AG04449 (cell line): ENCODE measurements at regions not wholly inside any gene's neighbourhood (a gene's known extent, or its start where the extent isn't known, plus 50 kb on each side); places are given as distances from the start of the nearest gene placed in this dataset.

ENCODE experiments used
- CTCF ChIA-PET: fragments of 350-600 bp; formaldehyde crosslinking; extraction: SDS; loops from one replicate; lab custom pipeline; 2021; ENCODE audit warnings: antibody characterized with exemption; lab: Yijun Ruan, JAX
- POLR2A ChIA-PET: fragments of 400-600, 350-600 bp; formaldehyde crosslinking; extraction: SDS; loops from one replicate; lab custom pipeline; 2020; ENCODE audit warnings: antibody characterized with exemption, inconsistent platforms; lab: Yijun Ruan, JAX
- DNase-seq: peaks from one replicate; pipeline ENCODE4 v3.0.0-alpha.2; 2010; ENCODE audit warnings: low read depth, low spot score
- H3K4me3 ChIP-seq: 2 replicates; pipeline ENCODE4 v1.5.1; 2011; ENCODE audit warnings: low read depth, mild to moderate bottlenecking, control low read depth, low read length
- TF ChIP-seq, protein P1 (sequence below): IDR thresholded peaks from one replicate; pipeline ENCODE4 v1.5.1; 2011; ENCODE audit warnings: mild to moderate bottlenecking, moderate library complexity, low read length, control low read depth, inconsistent platforms; ENCODE audit not compliant: insufficient read depth; ENCODE audit errors: missing control alignments

DNA sequence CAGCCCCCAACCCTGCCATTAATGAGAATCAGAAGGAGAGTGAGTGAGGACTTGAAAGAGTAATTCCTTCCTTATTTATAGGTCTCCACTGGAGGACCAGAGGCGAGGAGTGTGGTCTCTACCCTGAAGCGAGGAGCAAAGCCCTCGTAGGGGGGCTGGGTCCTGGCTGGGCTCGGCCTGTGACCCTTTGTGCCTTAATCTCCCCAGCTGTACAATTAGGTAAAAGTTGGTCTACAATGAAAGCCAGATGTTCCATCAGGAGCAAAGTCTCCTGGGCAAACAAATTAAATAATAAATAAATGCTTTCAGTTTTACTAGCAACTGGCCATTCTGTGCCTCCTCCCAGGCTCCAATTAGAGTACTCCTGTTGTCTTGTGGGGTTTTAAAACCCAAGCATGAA, 523.5 kb upstream of the SALL1 start:
- H3K4me3 ChIP-seq, result no peak overlapping the region
- TF ChIP-seq, protein P1, sequence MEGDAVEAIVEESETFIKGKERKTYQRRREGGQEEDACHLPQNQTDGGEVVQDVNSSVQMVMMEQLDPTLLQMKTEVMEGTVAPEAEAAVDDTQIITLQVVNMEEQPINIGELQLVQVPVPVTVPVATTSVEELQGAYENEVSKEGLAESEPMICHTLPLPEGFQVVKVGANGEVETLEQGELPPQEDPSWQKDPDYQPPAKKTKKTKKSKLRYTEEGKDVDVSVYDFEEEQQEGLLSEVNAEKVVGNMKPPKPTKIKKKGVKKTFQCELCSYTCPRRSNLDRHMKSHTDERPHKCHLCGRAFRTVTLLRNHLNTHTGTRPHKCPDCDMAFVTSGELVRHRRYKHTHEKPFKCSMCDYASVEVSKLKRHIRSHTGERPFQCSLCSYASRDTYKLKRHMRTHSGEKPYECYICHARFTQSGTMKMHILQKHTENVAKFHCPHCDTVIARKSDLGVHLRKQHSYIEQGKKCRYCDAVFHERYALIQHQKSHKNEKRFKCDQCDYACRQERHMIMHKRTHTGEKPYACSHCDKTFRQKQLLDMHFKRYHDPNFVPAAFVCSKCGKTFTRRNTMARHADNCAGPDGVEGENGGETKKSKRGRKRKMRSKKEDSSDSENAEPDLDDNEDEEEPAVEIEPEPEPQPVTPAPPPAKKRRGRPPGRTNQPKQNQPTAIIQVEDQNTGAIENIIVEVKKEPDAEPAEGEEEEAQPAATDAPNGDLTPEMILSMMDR, result no peak
- no peak for DNase-seq
- POLR2A ChIA-PET, result no interaction called here
- CTCF ChIA-PET, result no interaction called here

DNA sequence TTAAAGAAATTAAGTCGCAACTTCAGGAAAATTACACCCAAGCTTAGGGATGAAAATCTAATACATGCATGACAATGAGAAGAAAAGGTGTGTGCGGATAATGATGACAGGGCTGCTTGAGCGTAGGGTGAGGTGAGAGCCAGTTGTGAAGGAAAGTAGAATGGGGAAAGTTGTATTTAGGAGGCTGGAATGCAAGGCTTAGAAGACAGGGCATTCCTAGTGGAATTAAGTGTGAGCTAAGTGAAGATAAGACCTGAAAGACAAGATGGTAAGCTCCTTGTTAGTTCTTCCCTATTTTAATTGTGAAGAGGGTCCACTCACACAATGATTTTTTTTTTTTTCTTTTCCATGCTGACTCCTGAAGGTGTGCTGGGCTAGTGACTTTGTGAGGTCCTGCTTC, 519.5 kb upstream of the SALL1 start:
- H3K4me3 ChIP-seq, result no peak overlapping the region
- no peak for DNase-seq
- CTCF ChIA-PET, result no interaction called here
- TF ChIP-seq, protein P1, result no peak
- POLR2A ChIA-PET, result no interaction called here

DNA sequence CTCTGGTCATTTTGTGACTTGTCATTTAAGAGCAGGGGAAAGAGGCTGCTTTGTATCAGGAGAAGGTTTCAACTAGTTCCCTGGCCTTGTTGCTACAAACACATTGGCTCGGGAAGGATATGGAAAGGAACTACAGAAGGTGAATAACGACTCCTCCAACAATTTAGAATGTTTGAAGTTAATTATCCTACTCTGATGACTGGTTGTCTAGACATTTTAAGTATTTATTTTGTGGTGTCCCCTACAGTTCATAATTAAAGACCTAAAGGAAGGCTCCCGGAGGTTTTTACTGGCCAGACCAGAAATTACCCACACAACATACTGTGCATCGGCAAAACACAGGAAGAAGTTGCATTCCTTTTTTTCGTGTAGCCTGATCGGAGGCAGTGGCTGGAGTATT, 515.8 kb upstream of the SALL1 start:
- POLR2A ChIA-PET, result no interaction called here
- H3K4me3 ChIP-seq, result no peak overlapping the region
- DNase-seq, result no peak
- CTCF ChIA-PET, result no interaction called here
- TF ChIP-seq, protein P1, result no peak

DNA sequence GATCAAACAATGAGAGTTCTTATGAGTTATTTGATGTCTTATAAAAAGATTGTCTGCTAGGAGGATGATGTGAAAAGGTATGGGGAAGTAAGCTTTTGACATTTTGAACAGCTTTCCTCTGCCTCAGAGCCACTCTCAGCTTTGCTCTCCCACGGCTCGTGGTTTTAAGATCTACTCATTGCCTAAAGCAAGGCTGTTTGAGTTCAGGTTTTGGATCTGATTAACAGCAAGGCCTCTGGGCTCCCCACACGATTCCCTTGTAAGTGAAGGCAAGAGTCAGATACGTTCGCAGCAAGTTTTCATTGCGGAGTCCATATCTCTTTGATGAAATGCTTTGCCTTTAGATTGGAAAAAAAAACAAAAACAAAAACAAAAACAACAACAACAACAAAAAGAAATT, 515.0 kb upstream of the SALL1 start:
- ChIA-PET CTCF (no interaction called here), POLR2A (no interaction called here)
- TF ChIP-seq, protein P1, result no peak
- no peak for DNase-seq
- no peak overlapping the region for H3K4me3 ChIP-seq

DNA sequence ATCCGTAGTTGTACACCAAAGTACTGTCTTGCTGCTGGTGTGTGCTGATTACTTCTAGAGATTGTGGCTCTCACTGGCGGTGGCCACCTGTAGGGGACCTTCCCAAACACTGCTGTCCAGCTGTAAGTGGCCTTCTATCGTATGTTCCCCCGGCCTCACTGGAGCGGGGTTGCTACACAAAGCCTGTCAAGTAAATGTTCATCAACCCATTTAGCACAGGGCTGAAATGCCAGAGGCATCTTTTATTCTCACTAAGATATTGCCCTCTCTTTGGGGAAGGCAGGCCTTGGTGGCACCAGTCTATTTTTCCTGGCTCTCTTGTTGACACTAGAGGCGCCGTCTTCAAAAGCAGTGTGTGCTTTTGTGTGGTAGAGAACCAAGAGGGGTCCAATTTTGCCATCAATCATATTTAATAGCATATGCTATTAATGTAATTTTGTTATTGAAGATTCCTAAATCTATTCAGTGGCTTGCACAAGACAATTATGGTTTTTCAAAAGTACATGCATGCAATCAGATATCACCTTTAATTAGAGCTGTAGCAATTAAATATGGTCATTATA, 514.4 kb upstream of the SALL1 start:
- POLR2A ChIA-PET, result no interaction called here
- CTCF ChIA-PET, result no interaction called here
- TF ChIP-seq, protein P1, result no peak

DNA sequence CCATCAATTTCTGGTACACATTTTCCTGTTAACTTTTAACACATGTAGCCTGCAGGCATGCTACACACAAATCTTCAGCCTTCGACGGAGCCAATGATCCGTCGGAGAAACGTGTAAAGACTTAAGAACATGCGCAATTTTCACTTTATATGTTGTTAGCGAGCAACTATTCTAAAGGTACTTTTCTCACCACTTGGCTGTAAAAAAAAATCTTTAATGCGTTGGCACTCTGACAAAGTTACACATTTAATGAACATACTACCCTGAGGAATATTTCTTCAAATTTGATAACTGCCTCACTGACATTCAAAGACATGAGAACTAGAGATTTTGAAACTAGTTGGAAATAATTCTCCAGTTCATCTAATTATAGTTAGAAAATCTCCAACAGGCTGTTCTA, 507.5 kb upstream of the SALL1 start:
- TF ChIP-seq, protein P1, result no peak
- H3K4me3 ChIP-seq, result no peak overlapping the region
- no peak for DNase-seq
- POLR2A ChIA-PET, result no interaction called here
- CTCF ChIA-PET, result no interaction called here

More for the DNA sequence above, 514.4 kb upstream of the SALL1 start:
- H3K4me3 ChIP-seq, result no peak overlapping the region
- no peak for DNase-seq
